GM18861 (cell line): ENCODE measurements at regions not wholly inside any gene's neighbourhood (a gene's known extent, or its start where the extent isn't known, plus 50 kb on each side); places are given as distances from the start of the nearest gene placed in this dataset.
"Not testable (repeated sequence)": the region's sequence is repeated elsewhere in the genome, so short reads cannot be mapped to it uniquely, and the experiment has no call there.

Experiments
- ATAC-seq: cut with Tn5 transposase; IDR thresholded peaks from one replicate; pipeline ENCODE4 v1.9.1; 2021; ENCODE audit not compliant: unreplicated experiment

DNA sequence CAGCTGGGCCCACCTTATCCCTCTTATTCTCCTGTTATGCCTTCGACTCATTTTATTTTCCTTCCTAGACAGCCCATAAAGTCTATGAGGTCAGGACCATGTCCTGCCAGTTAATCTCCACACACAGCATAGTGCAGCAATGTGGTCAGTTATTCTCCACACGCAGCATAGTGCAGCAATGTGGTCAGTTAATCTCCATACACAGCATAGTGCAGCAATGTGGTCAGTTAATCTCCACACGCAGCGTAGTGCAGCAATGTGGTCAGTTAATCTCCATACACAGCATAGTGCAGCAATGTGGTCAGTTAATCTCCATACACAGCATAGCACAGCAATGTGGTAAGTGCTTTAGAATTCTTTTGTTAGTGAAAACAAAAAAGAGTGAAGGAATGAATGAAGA is 77.8 kb downstream of the TEX36 start:
- ATAC-seq, result no peak

DNA sequence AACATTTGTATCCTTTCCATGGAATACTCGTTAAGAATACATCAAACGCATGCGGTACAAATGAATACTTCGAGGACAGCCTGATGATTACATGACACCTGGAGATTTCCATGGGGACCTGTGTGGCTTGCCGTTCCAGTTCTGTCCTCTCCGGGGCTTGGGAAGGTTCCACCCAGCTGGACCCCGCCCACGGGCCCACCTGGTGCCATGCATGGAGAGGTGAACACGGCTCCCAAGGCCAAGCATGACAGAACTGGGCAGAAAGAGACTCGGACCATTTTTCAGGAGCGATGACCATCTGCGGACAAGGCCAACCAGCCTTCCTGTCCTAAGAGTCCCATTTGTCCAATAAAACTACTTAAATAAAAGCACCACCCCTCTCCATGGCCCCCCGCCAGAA is 80.1 kb downstream of the TEX36 start:
- no peak for ATAC-seq

DNA sequence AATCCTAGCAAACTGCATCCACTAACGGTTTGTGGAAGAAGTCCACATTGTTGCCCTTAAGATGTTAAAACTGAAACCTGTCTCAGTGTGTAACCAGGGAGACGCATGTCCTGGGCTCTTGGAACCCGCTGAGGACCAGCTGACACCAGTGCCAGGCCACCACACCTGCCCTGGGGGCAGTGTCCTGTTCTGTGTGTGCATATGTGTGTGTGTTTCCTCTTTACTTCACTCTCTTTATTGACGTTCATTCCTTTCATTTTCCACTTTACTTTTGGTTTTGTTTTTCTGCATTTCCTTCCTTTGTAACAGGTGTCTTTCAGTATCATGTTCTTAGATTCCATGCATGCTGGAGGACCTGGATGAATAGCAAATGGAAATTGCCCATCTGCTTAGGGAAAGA is 83.8 kb downstream of the TEX36 start:
- ATAC-seq, result no peak

DNA sequence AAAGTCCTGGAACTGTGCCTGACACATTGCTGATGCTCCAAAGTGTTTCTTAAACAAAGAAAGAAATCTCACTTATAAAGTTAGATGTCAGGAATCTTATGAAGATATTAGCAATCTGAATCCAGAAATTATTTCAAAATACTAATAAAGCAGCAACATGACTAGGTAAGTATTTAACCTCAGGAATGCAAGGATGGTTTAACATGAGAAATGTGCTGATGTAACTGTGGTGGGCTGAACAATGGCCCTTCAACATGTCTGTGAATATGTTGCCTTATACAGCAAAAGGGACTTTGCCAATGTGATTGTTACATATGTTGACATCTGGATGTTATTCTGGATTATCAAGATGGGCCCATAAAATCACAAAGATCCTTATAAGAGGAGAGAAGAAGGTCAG is 87.1 kb downstream of the TEX36 start:
- no peak for ATAC-seq

DNA sequence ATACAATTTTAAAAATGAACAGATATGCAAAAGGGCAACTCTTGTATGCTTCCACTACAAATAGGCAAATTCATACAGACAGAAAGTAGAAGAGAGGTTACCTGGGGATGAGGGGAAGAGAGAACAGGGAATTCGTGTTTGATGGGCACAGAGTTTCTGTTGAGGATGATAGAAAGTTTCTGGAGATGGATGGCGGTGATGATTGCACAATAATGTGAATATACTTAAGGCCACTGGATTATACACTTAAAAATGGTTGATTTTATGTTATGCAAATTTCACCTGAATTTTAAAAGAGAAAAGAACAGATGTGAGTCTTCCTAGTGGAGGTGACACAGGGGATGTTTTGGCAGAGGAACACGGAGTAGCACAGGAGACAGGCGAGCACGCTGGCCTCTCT is 89.3 kb downstream of the TEX36 start:
- no peak for ATAC-seq

DNA sequence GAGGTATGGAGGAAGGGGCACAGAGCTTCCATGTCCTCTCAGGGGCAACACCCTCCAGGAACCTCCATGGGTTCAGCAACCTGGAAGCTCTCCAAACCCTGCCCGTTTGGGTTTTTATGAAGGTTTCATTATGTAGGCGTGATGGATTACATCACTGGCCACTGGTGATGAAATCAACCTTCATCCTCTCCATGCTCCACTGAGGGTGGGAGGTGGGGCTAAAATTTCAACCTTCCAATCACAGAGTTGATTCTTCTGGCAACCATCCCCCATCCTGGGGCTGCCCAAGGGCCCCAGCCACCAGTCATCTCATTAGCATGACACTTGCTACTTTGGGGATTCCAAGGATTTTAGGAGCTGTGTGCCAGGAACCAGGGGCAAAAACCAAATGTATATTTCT is 90.1 kb downstream of the TEX36 start:
- ATAC-seq, result no peak

DNA sequence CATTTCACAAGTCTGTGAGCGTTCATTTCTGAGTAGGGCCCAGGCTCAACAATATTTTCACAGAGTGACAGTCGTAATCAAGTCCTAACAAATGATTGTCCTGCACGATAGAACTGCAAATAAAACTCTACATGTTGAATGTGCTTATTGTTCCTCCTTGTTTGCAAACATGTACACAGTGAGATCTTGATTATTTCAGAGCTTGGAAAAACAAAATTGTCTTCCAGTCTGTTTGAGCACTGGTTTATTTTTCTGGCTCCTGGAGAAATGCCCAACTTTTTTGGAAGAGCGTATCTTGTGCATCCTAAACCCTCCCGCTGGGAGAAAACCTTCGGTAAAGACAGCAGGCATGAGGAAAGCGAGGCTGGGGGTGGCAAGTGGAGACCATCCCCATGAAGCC is 91.1 kb downstream of the TEX36 start:
- no peak for ATAC-seq

DNA sequence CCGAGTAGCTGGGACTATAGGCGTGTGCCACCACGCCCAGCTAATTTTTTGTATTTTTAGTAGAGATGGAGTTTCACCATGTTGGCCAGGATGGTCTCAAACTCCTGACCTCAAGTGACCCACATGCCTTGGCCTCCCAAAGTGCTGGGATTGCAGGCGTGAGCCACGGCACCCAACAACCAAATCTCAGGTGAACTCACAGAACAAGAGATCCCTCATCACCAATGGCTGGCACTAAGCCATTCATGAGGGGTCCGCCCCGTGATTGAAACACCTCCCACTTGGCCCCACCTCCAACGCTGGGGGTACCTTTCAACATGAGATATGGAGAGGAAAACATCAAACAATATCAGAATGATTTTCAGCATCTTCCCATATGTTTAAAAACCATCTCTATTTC is 94.2 kb downstream of the TEX36 start:
- not testable (repeated sequence) for ATAC-seq

DNA sequence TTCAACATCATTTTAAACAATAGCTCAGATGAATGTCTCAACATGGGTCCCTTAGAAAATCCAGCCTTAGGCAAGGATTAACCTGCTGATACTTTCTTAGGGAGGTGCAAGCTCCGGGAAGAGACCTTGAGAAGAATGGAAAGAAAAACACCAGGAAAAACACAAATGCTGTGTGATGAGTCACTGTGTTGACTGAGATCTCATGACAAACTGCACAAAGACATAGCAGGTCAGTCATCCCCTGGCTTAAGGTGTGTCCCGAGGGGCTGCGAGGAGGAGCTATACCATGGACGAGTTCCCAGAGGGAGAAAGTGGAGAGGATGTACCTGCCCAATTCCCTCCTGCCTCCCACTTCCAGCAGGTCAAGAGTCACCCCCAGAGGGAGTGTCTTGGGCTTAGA is 98.0 kb downstream of the TEX36 start:
- no peak for ATAC-seq

DNA sequence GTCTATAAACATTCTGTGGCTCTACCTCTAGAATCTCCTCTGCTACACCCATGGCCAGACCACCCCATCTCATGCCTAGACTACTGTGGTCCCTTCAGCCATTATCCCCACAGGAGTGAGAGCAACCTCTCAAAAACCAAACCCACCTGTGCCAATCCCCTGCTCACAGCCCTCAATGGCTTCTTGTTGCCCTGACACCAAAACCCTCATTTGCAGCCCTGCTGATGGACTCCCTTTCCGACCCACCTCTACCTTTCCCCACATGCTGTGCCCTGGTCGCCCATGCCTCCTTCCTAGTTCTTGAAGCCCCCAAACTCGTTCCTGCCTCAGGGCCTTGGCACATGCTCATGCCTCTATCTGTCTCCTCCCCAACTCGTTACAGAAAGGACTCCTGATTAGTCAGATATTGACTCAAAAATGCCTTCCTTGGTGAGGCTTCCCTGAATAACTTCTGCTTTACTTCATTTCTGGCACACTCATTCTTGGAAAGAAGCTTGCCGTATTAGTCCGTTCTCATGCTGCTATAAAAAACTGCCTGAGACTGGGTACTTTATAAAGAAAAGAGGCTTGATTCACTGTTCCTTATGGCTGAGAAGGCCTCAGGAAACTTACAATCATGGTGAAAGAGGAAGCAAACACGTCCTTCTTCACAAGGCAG is 104.2 kb downstream of the TEX36 start:
- ATAC-seq, result no peak

DNA sequence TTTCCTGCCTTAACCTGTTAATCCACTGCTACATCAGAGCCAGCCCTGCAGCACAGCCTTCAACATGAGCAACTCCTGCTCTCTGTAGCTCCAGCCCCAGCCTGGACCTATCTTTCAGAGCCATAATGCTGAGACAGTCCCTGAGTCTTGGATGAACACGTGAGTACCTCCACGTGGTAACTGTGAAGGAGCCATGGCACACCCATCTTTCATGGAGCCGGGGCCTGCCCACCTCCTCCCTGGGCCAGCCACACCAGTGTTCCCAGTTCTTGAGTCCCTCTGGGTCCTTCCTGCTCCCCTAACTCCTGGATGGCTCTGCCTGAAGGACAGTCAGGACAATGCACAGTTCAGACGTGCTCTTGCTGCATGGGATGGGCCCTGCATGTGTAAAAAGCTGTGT is 107.1 kb downstream of the TEX36 start:
- no peak for ATAC-seq

DNA sequence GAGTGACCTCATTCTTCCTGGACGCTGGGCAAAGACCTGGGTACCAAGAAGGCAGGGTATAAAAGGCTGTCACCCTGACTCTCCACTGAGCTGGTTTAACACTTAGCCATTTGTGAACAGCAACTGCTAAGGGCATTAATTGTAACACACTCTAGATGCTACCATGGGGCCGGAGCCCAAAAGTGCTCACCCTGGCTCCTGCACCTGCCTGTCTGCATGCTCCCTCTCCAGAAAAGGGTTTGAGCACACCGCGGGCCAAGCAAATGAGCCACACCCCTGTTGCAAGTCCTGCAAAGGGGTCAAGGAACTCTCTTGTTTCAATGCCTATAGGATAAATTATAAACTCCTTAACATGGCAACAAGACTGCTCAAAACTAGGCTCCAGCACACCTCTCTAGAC is 114.8 kb downstream of the TEX36 start:
- no peak for ATAC-seq

DNA sequence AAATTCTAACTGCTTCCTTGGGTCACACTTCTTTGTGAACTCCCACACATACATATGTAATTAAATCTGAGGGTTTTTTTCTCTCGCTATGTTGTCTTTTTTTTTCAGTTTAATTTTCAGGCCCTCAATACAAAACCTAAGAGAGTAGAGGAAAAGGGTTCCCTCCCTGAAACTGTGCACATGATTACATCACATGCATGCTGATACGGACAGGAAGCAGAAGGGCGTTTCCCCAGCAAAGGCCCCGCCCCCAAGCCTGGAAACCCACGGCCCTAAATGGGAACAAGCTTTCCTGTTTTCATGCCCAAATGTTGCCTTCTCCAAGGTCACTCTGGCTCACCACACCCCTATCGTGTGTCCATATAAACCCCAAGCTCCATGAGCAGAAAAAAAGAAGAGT is 115.4 kb downstream of the TEX36 start:
- ATAC-seq, result no peak

DNA sequence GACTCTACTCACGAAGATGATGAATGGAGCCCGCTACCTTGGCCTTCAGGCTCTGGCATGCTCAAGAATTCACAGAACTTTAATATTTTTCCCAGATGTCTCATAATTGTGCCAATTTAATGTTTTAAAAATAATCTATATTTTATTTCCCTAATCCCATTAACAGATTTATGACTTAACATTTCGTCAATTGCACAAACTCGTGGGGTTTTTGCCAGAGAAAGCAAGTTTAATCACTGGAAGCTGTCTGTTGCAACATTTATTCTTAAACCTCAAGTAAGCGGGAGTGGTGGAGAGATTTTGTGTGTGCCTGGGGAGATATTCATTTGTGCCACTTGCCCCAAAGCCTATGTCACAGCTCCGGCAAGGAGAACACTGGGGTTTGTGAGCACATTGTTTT is 117.9 kb downstream of the TEX36 start:
- ATAC-seq, result no peak

DNA sequence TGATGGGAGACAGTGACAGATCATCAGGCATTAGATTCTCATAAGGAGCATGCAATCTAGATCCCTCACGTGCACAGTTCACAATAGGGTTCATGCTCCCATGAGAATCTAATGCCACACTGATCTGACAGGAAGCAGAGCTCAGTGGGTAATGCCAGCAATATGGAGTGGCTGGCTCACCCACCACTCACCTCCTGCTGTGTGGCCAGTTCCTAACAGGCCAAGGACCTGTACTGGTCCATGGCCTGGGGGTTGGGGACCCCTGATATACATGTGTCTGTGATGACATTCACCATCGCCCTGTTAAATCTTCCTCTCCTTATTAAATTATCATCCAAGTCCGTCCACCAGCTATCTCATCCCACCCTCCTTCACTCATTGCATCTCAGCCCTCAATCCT is 118.4 kb downstream of the TEX36 start:
- no peak for ATAC-seq

DNA sequence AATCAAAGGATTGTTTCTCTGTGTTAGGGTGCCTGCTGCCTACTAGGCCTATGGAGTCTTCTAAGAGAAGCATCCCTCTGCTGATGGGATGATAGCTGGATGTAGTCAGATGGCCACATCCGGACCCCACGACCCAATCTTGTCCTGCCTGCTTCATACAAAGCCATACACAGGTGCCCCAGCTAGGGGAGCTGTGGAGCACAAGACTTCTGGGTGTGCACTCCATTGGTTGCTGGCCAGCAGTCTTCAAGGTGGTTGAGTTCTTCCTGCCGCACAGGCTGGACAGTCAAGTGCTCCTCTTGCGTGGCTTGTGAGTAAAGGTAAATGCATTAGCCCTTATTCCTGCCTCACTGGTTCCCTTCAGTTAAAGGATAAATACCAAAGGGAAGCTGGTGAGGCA is 120.2 kb downstream of the TEX36 start:
- no peak for ATAC-seq

DNA sequence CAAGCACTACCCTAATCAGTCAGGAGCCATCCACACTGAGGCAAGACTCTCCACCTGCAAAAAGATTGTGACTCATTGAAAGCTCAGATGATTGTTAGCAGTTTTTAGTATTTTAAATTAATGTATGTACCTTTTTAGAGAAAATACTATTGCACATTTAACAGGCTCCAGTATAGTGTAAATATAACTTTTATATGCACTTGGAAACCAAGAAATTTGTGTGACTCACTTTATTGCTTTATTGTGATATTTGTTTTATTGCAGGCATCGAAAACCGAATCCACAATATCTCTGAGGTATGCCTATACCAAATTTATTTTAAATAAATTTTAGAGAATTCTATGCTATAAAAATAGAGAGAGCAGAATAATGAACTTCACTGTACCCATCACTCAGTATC is 122.0 kb downstream of the TEX36 start:
- ATAC-seq, result no peak

DNA sequence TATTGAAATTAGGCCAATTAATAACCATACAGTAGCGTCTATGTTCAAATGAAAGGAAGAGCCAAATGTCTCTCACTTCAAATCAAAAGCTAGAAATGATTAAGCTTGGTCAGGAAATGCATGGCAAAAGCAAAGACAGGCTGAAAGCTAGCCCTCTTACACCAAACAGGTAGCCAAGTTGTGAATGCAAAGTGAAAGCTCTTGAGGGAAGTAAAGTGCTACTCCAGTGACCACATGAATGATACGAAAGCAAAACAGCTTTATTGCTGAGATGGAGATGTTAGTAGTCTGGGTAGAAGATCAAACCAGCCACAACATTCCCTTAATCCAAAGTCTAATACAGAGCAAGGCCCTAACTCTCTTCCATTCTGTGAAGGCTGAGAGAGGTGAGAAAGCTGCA is 123.8 kb downstream of the TEX36 start:
- peak; percentile 100 for ATAC-seq

DNA sequence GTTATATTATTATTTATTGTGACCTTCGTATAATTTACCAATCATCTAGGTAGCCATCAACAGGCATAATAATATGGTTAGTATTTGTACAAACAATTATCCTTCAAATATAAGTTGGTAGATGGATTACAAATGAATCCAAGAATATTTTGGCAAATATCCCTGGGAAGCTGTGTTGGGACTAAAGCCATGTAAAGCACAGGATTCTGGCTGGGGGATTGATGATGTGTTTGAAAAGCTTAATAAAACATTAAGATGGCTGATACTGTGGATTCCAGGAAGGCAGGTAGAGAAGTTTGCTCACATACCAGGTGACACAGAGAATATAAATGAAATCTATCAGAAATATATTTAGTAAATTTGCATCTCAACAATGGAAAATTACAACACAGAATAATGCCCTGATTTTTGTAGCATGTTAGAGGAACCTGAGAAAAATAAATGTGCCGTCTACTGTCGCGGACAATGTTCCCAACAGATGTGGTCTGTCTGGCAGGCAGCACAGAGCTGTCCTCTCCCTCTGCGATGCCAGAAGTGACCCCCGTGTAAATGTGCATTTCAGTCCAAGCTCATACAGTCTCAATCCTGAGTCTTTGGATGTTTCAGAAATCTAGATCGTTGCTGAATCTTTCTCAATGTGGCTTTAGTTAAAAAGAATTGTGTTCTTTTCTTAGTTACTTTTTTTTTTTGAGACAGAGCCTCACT is 125.0 kb downstream of the TEX36 start:
- ATAC-seq, result no peak

DNA sequence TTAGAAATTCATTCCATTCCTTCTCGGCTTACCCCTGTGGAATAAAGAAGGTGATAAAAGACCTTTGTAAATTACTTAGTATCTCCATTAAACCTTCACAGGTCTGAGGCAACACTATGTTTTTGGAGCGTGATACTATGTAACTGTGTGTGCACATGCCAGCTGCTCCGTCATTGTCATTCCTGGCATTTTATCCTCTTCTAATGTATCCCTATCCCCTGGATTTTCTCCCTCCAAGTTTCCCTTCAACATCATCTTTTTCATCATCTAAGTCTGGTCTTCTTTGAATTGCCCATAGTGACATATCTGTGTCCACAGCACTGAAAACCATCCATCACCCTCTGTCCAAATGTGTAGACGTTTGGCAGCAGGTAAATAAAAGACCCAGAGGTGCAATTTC is 125.7 kb downstream of the TEX36 start:
- no peak for ATAC-seq

DNA sequence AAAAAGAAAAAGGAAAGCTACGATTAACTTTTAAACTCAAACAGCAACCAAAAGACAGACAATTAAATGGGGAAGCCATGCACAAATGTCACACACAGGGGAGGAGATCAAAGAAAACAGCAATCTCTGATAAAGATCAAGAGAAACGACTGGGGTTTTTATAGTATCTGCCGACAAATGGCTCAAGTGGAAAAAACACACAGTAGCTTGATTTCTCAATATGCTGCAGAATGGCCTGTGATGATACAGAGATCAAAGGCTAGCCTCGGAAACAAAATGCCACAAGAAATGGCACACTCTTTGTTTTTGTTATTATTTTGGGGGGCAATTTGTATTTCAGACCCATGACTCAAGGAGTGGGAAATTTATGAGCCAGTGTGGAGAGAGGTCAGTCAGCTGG is 126.1 kb downstream of the TEX36 start:
- no peak for ATAC-seq

DNA sequence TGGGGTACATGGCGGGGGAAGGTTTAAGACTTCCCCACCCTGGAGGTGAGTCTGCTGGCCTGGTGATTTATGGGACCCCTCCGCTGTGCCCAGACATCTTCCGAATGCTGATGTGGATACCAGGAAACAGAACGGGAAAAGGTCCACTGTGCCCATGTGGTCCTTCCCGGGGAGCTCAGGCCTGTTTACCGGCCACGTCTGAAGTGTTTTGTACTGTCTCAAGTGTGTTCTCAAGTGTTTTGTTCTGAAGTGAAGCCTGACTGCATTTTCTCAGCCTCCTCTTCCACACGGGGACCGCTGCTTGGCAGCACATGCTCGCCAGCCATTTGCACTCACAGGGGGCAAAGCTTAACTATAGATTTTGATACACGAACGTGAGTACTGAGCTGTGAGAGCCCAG is 127.2 kb downstream of the TEX36 start:
- ATAC-seq, result no peak

DNA sequence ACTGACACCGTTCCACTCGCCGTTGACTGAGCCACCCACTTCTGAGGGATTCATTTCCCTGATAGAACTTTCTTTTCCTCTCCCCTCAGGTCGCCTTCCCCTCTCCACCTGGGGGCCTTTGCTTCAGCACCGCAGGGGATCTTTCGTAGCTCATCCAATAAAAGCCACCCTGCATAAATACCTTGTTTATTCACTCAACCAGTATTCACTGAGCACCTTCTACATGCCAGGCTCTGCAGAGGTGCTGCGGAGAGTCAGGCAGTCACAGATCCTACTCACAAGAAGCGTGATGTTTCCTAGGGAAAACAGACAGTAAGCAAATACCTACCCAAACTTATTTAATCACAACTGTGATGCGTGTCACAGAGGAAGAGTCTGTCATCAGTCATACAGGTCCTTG is 127.7 kb downstream of the TEX36 start:
- ATAC-seq, result no peak
